ENCODE measurements at regions not wholly inside any gene's neighbourhood (a gene's known extent, or its start where the extent isn't known, plus 50 kb on each side); places are given as distances from the start of the nearest gene placed in this dataset.

GRCh38 chr16:76787394-76787793 is 403.6 kb upstream of the MON1B start:
- DNase-seq (ENCODE audit: low spot score in 2 of 2, unreplicated experiment in 2 of 2) = no peak
- Mint-ChIP-seq H3K36me3 (no peaks in the 10 kb centered on the region), H3K27ac (no peak overlapping the region), H3K4me1 (peaks cover 4% of the 10 kb centered on the region), H3K9me3 (peaks cover 15% of the 10 kb centered on the region), H3K4me3 (no peak overlapping the region), H3K27me3 (ENCODE audit: low read depth) (no peaks in the 10 kb centered on the region)
- no peak for TF ChIP-seq CTCF (IDR thresholded peaks at IDR 0.05; ENCODE audit: unreplicated experiment)

- no peak for DNase-seq (ENCODE audit: low spot score in 2 of 2, unreplicated experiment in 2 of 2)
- peaks cover 4% of the 10 kb centered on the region for H3K27me3 Mint-ChIP-seq (ENCODE audit: low read depth)
- H3K4me1 Mint-ChIP-seq = peaks cover 4% of the 10 kb centered on the region
- H3K36me3 Mint-ChIP-seq = no peaks in the 10 kb centered on the region
- no peak for TF ChIP-seq CTCF (IDR thresholded peaks at IDR 0.05; ENCODE audit: unreplicated experiment)
- no peak overlapping the region for H3K27ac Mint-ChIP-seq
- H3K4me3 Mint-ChIP-seq = no peak overlapping the region
- H3K9me3 Mint-ChIP-seq = peaks cover 15% of the 10 kb centered on the region
These were observed 399.8 kb upstream of the MON1B start for GRCh38 chr16:76791151-76791550.

- no peak for TF ChIP-seq CTCF (IDR thresholded peaks at IDR 0.05; ENCODE audit: unreplicated experiment)
- Mint-ChIP-seq H3K27me3 (ENCODE audit: low read depth) (peaks cover 9% of the 10 kb centered on the region), H3K27ac (no peak overlapping the region), H3K9me3 (no peaks in the 10 kb centered on the region), H3K4me3 (no peak overlapping the region), H3K4me1 (no peaks in the 10 kb centered on the region), H3K36me3 (no peaks in the 10 kb centered on the region)
- DNase-seq (ENCODE audit: low spot score in 2 of 2, unreplicated experiment in 2 of 2) = no peak
These were observed 394.6 kb upstream of the MON1B start for GRCh38 chr16:76796416-76796815.

- H3K27ac Mint-ChIP-seq = no peak overlapping the region
- no peaks in the 10 kb centered on the region for H3K36me3 Mint-ChIP-seq
- H3K9me3 Mint-ChIP-seq = no peaks in the 10 kb centered on the region
- no peaks in the 10 kb centered on the region for H3K4me1 Mint-ChIP-seq
- H3K4me3 Mint-ChIP-seq = no peak overlapping the region
- H3K27me3 Mint-ChIP-seq (ENCODE audit: low read depth) = peaks cover 10% of the 10 kb centered on the region
- DNase-seq (ENCODE audit: low spot score in 2 of 2, unreplicated experiment in 2 of 2) = no peak
- no peak for TF ChIP-seq CTCF (IDR thresholded peaks at IDR 0.05; ENCODE audit: unreplicated experiment)
These were observed 394.0 kb upstream of the MON1B start for GRCh38 chr16:76796978-76797377.

- Mint-ChIP-seq H3K9me3 (no peaks in the 10 kb centered on the region), H3K4me1 (no peaks in the 10 kb centered on the region), H3K27me3 (ENCODE audit: low read depth) (peaks cover 10% of the 10 kb centered on the region), H3K36me3 (no peaks in the 10 kb centered on the region), H3K4me3 (no peak overlapping the region), H3K27ac (no peak overlapping the region)
- no peak for DNase-seq (ENCODE audit: low spot score in 2 of 2, unreplicated experiment in 2 of 2)
- no peak for TF ChIP-seq CTCF (IDR thresholded peaks at IDR 0.05; ENCODE audit: unreplicated experiment)
These were observed 393.5 kb upstream of the MON1B start for GRCh38 chr16:76797457-76797856.

- no peaks in the 10 kb centered on the region for H3K36me3 Mint-ChIP-seq
- H3K9me3 Mint-ChIP-seq = no peaks in the 10 kb centered on the region
- H3K4me3 Mint-ChIP-seq = no peak overlapping the region
- no peak overlapping the region for H3K27ac Mint-ChIP-seq
- H3K4me1 Mint-ChIP-seq = no peaks in the 10 kb centered on the region
- DNase-seq (ENCODE audit: low spot score in 2 of 2, unreplicated experiment in 2 of 2) = no peak
- peaks cover 7% of the 10 kb centered on the region for H3K27me3 Mint-ChIP-seq (ENCODE audit: low read depth)
- no peak for TF ChIP-seq CTCF (IDR thresholded peaks at IDR 0.05; ENCODE audit: unreplicated experiment)
These were observed 390.8 kb upstream of the MON1B start for GRCh38 chr16:76800196-76800595.

Measured in mesothelial cell of epicardium (in vitro differentiated cells).